GM10266 (cell line): ENCODE measurements at regions not wholly inside any gene's neighbourhood (a gene's known extent, or its start where the extent isn't known, plus 50 kb on each side); places are given as distances from the start of the nearest gene placed in this dataset.
"Not testable (repeated sequence)": the region's sequence is repeated elsewhere in the genome, so short reads cannot be mapped to it uniquely, and the experiment has no call there.

Source experiments
- DNase-seq: peaks from one replicate; pipeline ENCODE4 v3.0.0; 2012; ENCODE audit errors: extremely low spot score
- TF ChIP-seq, protein P1 (sequence below): IDR thresholded peaks from 2 replicates; pipeline ENCODE4 v1.5.1; 2012; ENCODE audit warnings: mild to moderate bottlenecking, low read depth; ENCODE audit not compliant: control insufficient read depth, insufficient read depth; ENCODE audit errors: missing control alignments

DNA sequence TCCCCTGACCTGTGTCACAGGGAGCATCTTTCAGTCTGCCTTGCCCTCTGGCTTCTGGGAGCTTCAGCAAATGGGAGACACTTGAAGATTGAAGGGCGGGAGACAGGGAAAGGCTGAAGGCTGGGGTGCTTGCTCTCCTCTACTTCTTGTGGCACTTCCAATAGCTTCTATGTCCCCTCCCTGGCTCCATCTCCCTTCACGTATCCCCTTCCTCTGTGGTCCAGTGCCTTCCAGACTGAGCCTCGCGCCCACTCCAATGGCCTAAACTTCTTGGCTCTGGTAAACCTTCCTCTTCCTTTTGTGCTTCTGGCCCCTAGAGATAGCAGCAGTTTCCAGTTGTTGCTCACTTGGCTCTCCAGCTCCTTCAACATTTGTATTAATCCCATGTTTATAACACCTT, 69.8 kb upstream of the TOPAZ1 start:
- no peak for DNase-seq

DNA sequence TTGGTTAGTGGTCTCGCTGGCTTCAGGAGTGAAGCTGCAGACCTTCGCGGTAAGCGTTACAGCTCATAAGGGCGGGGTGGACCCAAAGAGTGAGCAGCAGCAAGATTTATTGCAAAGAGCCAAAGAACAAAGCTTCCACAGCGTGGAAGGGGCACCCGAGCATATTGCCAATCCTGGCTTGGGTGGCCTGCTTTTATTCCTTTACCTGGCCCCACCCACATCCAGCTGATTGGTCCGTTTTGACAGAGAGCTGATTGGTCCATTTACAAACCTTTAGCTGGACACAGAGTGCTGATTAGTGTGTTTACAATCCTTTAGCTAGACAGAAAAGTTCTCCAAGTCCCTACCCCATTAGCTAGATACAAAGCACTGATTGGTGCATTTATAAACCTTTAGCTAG, 69.0 kb upstream of the TOPAZ1 start:
- DNase-seq, result not testable (repeated sequence)

More for the DNA sequence above, 69.8 kb upstream of the TOPAZ1 start:
- TF ChIP-seq, protein P1, sequence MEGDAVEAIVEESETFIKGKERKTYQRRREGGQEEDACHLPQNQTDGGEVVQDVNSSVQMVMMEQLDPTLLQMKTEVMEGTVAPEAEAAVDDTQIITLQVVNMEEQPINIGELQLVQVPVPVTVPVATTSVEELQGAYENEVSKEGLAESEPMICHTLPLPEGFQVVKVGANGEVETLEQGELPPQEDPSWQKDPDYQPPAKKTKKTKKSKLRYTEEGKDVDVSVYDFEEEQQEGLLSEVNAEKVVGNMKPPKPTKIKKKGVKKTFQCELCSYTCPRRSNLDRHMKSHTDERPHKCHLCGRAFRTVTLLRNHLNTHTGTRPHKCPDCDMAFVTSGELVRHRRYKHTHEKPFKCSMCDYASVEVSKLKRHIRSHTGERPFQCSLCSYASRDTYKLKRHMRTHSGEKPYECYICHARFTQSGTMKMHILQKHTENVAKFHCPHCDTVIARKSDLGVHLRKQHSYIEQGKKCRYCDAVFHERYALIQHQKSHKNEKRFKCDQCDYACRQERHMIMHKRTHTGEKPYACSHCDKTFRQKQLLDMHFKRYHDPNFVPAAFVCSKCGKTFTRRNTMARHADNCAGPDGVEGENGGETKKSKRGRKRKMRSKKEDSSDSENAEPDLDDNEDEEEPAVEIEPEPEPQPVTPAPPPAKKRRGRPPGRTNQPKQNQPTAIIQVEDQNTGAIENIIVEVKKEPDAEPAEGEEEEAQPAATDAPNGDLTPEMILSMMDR, result no peak

DNA sequence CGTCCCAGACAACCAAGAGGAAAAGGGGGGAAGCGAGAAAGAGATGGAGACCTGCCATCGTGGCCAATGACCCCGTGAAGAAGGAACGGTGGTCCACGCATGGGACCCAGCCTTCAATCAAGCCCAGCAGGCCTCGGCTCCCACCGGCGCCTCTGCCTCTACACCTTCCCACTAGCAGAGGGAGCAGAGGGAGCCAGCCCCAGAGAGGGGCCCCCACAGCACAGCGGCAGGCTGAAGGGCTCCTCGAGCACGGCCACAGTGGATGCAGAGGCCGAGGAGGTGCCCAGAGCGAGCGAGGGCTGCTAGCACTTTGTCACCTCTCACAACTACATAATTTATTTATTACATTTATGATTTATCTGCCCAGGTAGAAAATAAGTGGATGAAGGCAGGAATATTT, 68.4 kb upstream of the TOPAZ1 start:
- no peak for DNase-seq
- TF ChIP-seq, protein P1, result no peak

DNA sequence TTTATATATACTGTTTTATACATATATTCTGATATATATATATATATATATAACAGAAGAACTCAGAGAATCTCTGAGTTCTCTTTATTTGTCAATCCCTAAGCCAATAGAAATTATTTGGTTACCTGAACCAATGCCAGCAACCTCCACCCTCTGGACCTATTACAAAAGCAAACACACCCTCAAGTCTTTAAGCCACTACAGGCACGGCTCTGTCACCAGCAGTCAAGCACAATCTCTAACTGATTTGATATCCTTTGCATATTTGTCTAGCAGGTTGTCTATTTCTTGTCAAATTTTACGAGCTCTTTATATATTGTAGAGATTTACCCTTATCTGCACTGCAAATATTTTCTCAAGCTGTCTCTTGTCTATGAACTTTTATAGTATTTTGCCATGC, 66.6 kb upstream of the TOPAZ1 start:
- TF ChIP-seq, protein P1, result no peak
- no peak for DNase-seq

DNA sequence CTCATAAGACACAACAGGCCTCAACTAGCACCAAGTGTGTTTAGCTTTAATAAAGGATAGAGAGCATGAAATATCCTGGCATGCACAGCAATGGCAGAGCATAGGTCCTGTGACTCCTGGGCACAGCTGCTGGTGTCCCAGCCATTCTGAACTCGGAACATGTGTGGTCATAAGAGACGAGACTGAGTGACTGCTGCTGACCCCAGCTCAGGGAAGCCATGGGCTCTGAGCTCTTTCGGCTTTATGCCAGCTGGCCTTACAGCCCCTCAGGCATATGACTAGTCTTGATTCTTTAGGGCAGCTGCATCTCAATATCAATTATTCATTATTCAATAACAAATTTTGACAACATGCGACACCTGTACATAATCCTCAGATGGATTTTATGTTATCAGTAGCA, 62.4 kb upstream of the TOPAZ1 start:
- TF ChIP-seq, protein P1, result no peak
- DNase-seq, result no peak

DNA sequence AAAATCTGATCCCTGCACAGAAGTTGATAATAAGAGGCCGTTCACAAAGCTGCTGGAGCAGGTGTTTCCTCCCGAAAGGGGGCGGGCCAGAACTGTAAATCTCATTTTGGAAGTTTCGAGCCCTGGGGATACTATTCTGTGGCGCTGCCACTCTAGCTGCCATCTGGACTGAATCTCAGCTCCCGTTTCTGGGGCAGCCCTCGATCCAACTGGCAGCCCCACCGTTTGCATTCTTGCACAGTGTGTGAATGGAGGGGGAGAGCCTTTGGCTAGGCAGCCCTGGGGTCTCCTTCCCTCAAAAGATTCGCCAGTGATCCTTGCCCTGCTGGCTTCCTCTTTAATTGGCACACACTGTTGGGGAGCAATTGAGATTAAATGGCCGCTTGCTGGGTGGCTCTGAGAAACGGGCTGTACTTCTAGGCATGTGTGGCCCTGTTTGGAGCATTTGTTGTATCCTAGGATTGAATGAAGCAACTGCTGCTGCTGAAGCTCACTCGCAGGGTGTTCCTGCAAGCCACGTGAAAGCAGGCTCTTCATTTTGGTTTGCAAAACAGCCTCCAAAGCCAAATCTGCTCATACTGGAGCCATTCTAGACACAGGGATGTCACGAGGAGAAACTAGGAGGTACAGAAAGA, 57.2 kb upstream of the TOPAZ1 start:
- TF ChIP-seq, protein P1, result no peak
- no peak for DNase-seq

DNA sequence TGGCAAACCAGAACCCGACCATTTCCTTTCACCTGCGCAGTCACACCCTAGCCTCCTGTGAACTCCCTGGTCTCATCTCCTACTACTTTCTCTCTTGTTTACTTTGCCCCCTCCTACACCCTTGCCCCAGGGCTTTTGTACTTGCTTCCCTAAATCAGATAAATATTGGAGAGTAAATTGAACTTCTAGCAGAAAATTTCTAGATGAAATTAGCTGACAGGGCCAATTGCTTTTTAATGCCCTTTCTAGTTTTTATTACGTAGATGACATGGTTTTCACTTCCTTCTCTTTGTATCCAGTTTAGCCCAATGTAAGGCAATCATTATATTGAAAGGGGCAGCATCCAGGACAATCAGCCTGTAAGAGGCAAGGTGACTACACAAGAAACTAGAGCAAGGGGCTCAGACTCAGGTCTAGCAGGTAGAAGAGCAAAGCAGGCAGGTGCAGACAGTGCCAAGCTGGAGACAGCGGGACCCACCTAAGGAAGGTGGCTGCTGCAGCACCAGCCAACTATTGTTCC, 56.2 kb upstream of the TOPAZ1 start:
- DNase-seq, result no peak
- TF ChIP-seq, protein P1, result no peak
